ENCODE measurements at regions not wholly inside any gene's neighbourhood (a gene's known extent, or its start where the extent isn't known, plus 50 kb on each side); places are given as distances from the start of the nearest gene placed in this dataset.
A peak's percentile ranks its signal among the peaks of the same experiment; 100 is the strongest.

- TF ChIP-seq, protein P1, sequence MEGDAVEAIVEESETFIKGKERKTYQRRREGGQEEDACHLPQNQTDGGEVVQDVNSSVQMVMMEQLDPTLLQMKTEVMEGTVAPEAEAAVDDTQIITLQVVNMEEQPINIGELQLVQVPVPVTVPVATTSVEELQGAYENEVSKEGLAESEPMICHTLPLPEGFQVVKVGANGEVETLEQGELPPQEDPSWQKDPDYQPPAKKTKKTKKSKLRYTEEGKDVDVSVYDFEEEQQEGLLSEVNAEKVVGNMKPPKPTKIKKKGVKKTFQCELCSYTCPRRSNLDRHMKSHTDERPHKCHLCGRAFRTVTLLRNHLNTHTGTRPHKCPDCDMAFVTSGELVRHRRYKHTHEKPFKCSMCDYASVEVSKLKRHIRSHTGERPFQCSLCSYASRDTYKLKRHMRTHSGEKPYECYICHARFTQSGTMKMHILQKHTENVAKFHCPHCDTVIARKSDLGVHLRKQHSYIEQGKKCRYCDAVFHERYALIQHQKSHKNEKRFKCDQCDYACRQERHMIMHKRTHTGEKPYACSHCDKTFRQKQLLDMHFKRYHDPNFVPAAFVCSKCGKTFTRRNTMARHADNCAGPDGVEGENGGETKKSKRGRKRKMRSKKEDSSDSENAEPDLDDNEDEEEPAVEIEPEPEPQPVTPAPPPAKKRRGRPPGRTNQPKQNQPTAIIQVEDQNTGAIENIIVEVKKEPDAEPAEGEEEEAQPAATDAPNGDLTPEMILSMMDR (IDR thresholded peaks at IDR 0.05; ENCODE audit: insufficient read depth, low read length, poor library complexity, severe bottlenecking): no peak
- H3K4me3 ChIP-seq (replicated peaks; ENCODE audit: low read depth, low read length): no peak overlapping the region
- H3K27me3 ChIP-seq (replicated peaks; ENCODE audit: control insufficient read depth, insufficient read depth, low read length): no peaks in the 10 kb centered on the region
- no peak for DNase-seq (ENCODE audit: extremely low read depth, insufficient read length)
- H3K36me3 ChIP-seq (ENCODE audit: control insufficient read depth, insufficient read depth, low read length): no peaks in the 10 kb centered on the region
These were observed 118.2 kb upstream of the RND3 start for GRCh38 chr2:150605664-150606063.

DNA sequence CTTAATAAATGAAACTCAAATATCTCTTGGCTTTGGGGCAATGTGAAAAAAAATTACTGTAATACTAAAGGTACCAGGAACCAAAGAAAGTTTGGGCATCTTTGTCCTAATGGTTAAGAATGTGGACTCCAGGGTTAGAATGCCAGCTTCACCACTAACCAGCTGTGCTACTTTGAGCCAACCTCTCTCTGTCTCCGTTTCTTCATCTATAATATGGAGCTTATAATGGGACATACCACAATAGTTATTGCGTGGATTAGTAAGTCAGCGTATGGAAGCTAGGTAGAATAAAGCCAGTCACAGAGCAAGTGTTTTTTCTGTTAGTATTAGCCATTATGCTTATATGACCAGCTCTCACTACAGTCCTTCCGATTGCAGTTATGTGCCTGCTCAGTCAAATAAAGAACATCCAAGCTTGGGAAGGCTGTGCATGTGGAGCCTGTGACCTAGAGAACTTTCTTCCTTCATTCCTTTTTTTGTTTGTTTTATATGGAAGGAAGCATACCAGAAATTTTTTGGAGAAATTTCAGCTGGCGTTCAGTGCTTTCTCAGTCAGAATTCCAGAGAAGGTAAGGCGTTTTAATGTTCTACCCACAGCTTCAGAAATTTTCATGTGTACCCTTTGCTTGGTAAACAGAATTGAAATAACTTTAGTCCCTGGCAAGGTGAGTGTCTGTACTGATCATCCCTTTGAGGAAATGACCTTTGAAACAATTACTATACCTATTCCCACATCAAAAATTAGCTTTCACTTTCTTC is 114.0 kb upstream of the RND3 start:
- H3K27me3 ChIP-seq (replicated peaks; ENCODE audit: control insufficient read depth, insufficient read depth, low read length): no peaks in the 10 kb centered on the region
- no peak for DNase-seq (ENCODE audit: extremely low read depth, insufficient read length)
- TF ChIP-seq, protein P1 (IDR thresholded peaks at IDR 0.05; ENCODE audit: insufficient read depth, low read length, poor library complexity, severe bottlenecking): no peak
- no peaks in the 10 kb centered on the region for H3K36me3 ChIP-seq (ENCODE audit: control insufficient read depth, insufficient read depth, low read length)
- H3K4me3 ChIP-seq (replicated peaks; ENCODE audit: low read depth, low read length): no peak overlapping the region

DNA sequence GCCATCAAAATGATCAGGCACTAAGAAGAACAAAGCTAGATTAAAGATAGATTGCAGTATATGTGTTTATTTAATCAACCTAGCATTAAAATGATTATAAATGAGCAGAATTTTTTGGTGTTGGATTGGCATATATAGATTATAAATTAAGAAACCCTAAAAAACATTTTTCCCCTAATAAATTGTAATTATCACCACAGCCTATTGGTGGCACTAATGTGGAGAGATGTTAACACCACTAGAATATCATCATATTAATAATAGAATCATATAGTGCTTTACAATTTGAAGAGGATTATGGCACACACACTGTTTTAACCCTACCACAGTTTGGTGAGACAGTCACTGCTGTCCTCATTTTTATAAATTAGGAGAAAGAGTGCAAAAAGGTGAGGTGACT is 112.4 kb upstream of the RND3 start:
- Histone ChIP-seq H3K4me3 (replicated peaks; ENCODE audit: low read depth, low read length) (no peak overlapping the region), H3K27me3 (replicated peaks; ENCODE audit: control insufficient read depth, insufficient read depth, low read length) (no peaks in the 10 kb centered on the region; the same call in 1 of the 2 replicates), H3K36me3 (ENCODE audit: control insufficient read depth, insufficient read depth, low read length) (no peaks in the 10 kb centered on the region)
- DNase-seq (ENCODE audit: extremely low read depth, insufficient read length): no peak
- TF ChIP-seq, protein P1 (IDR thresholded peaks at IDR 0.05; ENCODE audit: insufficient read depth, low read length, poor library complexity, severe bottlenecking): peak; percentile 19

DNA sequence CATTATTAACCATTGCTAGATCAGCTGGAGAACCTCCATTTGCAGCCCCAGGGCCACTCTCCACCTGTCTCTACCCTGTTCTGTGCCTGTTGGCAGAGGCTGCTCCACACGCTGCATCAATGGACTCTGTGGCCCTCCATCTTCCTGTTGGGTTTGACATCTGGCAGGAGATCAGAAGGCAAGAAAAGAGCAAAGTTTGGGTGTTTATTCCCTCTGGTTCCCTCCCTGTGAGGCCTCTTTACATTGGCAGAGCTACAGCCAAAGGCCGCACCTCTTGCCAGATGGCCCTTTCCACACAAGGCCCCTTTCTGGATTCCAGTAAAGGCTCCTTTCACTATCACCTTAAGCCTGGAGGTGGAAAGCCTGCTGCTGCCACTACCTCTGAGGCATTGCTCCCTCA is 110.9 kb upstream of the RND3 start:
- no peak overlapping the region for H3K4me3 ChIP-seq (replicated peaks; ENCODE audit: low read depth, low read length)
- H3K36me3 ChIP-seq (ENCODE audit: control insufficient read depth, insufficient read depth, low read length): no peaks in the 10 kb centered on the region
- no peaks in the 10 kb centered on the region; the same call in 1 of the 2 replicates for H3K27me3 ChIP-seq (replicated peaks; ENCODE audit: control insufficient read depth, insufficient read depth, low read length)
- no peak for DNase-seq (ENCODE audit: extremely low read depth, insufficient read length)
- TF ChIP-seq, protein P1 (IDR thresholded peaks at IDR 0.05; ENCODE audit: insufficient read depth, low read length, poor library complexity, severe bottlenecking): no peak

GRCh38 chr2:150595803-150596470 is 108.5 kb upstream of the RND3 start:
- no peaks in the 10 kb centered on the region for H3K36me3 ChIP-seq (ENCODE audit: control insufficient read depth, insufficient read depth, low read length)
- H3K27me3 ChIP-seq (replicated peaks; ENCODE audit: control insufficient read depth, insufficient read depth, low read length): no peaks in the 10 kb centered on the region; the same call in 1 of the 2 replicates
- no peak for DNase-seq (ENCODE audit: extremely low read depth, insufficient read length)
- TF ChIP-seq, protein P1 (IDR thresholded peaks at IDR 0.05; ENCODE audit: insufficient read depth, low read length, poor library complexity, severe bottlenecking): no peak
- no peak overlapping the region for H3K4me3 ChIP-seq (replicated peaks; ENCODE audit: low read depth, low read length)

Measured in GM06990 (cell line).